ENCODE measurements at regions not wholly inside any gene's neighbourhood (a gene's known extent, or its start where the extent isn't known, plus 50 kb on each side); places are given as distances from the start of the nearest gene placed in this dataset.

- ATAC-seq (no peak), DNase-seq (no peak)
- intact Hi-C loops (cut with DNase I) = no loop called here
- H3K9me3 ChIP-seq (ENCODE audit: control insufficient read depth, low read length) = no peaks in the 10 kb centered on the region
- no peak overlapping the region for H3K4me3 ChIP-seq (ENCODE audit: low read length)
- no peak overlapping the region for H3K27ac ChIP-seq (ENCODE audit: low read length)
- no peaks in the 10 kb centered on the region for H3K27me3 ChIP-seq (ENCODE audit: control insufficient read depth, insufficient read depth)
- WGBS = 82% methylated on average over 2 of the region's 2 CpGs
- no peaks in the 10 kb centered on the region for H3K4me1 ChIP-seq (ENCODE audit: control insufficient read depth, insufficient read depth, low read length)
Measured at GRCh38 chr4:186920483-186920882, 196.8 kb upstream of the FAT1 start.

- intact Hi-C loops (cut with DNase I) = no loop called here
- 84% methylated on average over 5 of the region's 5 CpGs for WGBS
- Histone ChIP-seq H3K4me1 (ENCODE audit: control insufficient read depth, insufficient read depth, low read length) (no peaks in the 10 kb centered on the region), H3K9me3 (ENCODE audit: control insufficient read depth, low read length) (no peaks in the 10 kb centered on the region), H3K27me3 (ENCODE audit: control insufficient read depth, insufficient read depth) (no peaks in the 10 kb centered on the region), H3K4me3 (ENCODE audit: low read length) (no peak overlapping the region), H3K27ac (ENCODE audit: low read length) (no peak overlapping the region)
- no peak for ATAC-seq
- DNase-seq = no peak
Measured at GRCh38 chr4:186920992-186921391, 197.3 kb upstream of the FAT1 start.

DNA sequence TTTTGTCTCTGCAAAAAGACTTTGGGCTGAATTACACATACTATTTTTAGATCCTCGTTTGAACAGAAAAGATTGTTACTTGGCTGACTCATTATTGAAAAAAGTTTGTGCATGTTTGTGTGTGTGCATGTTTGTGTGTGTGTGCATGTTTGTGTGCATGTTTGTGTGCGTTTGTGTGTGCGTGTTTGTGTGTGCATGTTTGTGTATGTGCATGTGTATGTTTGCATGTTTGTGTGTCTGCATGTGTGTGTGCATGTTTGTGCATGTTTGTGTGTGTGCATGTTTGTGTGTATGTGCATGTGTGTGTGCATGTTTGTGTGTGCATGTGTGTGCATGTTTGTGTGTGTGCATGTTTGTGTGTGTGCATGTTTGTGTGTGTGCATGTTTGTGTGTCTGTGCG, 201.1 kb upstream of the FAT1 start:
- no peak overlapping the region for H3K4me3 ChIP-seq (ENCODE audit: low read length)
- no peaks in the 10 kb centered on the region for H3K27me3 ChIP-seq (ENCODE audit: control insufficient read depth, insufficient read depth)
- no peaks in the 10 kb centered on the region for H3K4me1 ChIP-seq (ENCODE audit: control insufficient read depth, insufficient read depth, low read length)
- intact Hi-C loops (cut with DNase I) = no loop called here
- WGBS = 32% methylated on average over 4 of the region's 4 CpGs
- no peaks in the 10 kb centered on the region for H3K9me3 ChIP-seq (ENCODE audit: control insufficient read depth, low read length)
- DNase-seq = no peak
- H3K27ac ChIP-seq (ENCODE audit: low read length) = no peak overlapping the region
- no peak for ATAC-seq

GRCh38 chr4:186927624-186928023, 204.0 kb upstream of the FAT1 start:
- ATAC-seq (no peak), DNase-seq (no peak)
- 66% methylated on average over 2 of the region's 2 CpGs for WGBS
- Histone ChIP-seq H3K27ac (ENCODE audit: low read length) (no peak overlapping the region), H3K4me3 (ENCODE audit: low read length) (no peak overlapping the region), H3K9me3 (ENCODE audit: control insufficient read depth, low read length) (no peaks in the 10 kb centered on the region), H3K27me3 (ENCODE audit: control insufficient read depth, insufficient read depth) (no peaks in the 10 kb centered on the region), H3K4me1 (ENCODE audit: control insufficient read depth, insufficient read depth, low read length) (no peaks in the 10 kb centered on the region)
- intact Hi-C loops (cut with DNase I) = no loop called here

- WGBS = 95% methylated on average over 15 of the region's 15 CpGs
- ATAC-seq (no peak), DNase-seq (peak in 1 of 3 donors; percentile 34)
- Histone ChIP-seq H3K27ac (ENCODE audit: low read length) (no peak overlapping the region), H3K4me3 (ENCODE audit: low read length) (no peak overlapping the region), H3K9me3 (ENCODE audit: control insufficient read depth, low read length) (no peaks in the 10 kb centered on the region), H3K4me1 (ENCODE audit: control insufficient read depth, insufficient read depth, low read length) (no peaks in the 10 kb centered on the region), H3K27me3 (ENCODE audit: control insufficient read depth, insufficient read depth) (no peaks in the 10 kb centered on the region)
- intact Hi-C loops (cut with DNase I) = no loop called here
Measured at GRCh38 chr4:186930024-186930423, 206.4 kb upstream of the FAT1 start.

DNA sequence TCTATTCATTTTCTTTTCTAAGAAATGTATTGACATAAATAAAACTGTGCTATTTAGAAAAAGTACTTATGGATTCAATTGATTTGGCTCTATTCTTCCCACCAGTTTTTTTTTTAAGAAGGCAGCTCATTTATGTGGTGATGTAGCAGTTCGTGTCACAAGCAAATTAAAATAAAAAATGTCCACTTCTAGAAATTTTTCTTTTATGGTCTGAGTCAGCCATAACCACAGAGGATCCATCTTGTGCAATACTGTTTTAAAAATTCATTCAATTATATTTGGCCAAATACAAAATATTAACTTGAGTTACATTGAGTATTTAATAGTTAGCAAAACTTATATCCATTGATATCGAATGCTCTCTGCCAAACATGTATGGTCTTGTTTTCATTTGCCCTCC, 207.9 kb upstream of the FAT1 start:
- Histone ChIP-seq H3K9me3 (ENCODE audit: control insufficient read depth, low read length) (no peaks in the 10 kb centered on the region), H3K4me3 (ENCODE audit: low read length) (no peak overlapping the region), H3K27ac (ENCODE audit: low read length) (no peak overlapping the region), H3K4me1 (ENCODE audit: control insufficient read depth, insufficient read depth, low read length) (no peaks in the 10 kb centered on the region), H3K27me3 (ENCODE audit: control insufficient read depth, insufficient read depth) (no peaks in the 10 kb centered on the region)
- no peak for ATAC-seq
- WGBS = 93% methylated on average over 2 of the region's 2 CpGs
- intact Hi-C loops (cut with DNase I) = no loop called here
- no peak for DNase-seq

- H3K4me1 ChIP-seq (ENCODE audit: control insufficient read depth, insufficient read depth, low read length) = no peaks in the 10 kb centered on the region
- H3K4me3 ChIP-seq (ENCODE audit: low read length) = no peak overlapping the region
- no peak overlapping the region for H3K27ac ChIP-seq (ENCODE audit: low read length)
- no peak for ATAC-seq
- intact Hi-C loops (cut with DNase I) = no loop called here
- 85% methylated on average over 5 of the region's 5 CpGs for WGBS
- no peaks in the 10 kb centered on the region for H3K9me3 ChIP-seq (ENCODE audit: control insufficient read depth, low read length)
- no peaks in the 10 kb centered on the region for H3K27me3 ChIP-seq (ENCODE audit: control insufficient read depth, insufficient read depth)
- DNase-seq = no peak
Measured at GRCh38 chr4:186932196-186932595, 208.5 kb upstream of the FAT1 start.

DNA sequence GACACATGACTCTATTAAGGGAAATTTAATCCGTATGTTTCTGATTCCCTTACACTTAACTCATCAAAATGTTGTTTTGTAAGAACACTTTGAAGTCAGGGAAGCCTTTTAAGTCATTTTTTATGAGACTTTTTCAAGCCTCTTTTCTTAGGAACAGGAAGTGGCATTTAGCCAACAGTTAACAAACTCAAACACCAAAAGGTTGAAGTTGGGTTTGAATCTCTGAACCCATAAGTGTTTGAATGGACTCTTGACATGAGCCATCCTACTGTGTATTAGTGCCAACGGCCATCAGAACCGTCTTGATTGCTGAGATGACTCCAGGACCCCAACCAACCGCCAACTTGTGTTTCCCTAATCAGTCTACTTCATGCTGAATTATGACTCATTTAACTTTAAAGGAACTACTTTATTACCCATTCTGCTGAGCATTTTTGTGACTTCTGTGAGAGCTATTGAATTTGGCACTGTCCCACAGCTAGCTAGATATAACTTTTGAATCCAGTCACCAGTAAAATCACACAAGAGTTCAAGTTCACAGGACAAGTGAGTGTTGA, 209.1 kb upstream of the FAT1 start:
- DNase-seq = no peak
- no peaks in the 10 kb centered on the region for H3K27me3 ChIP-seq (ENCODE audit: control insufficient read depth, insufficient read depth)
- no peak for ATAC-seq
- 34% methylated on average over 4 of the region's 4 CpGs for WGBS
- no peak overlapping the region for H3K4me3 ChIP-seq (ENCODE audit: low read length)
- intact Hi-C loops (cut with DNase I) = no loop called here
- H3K4me1 ChIP-seq (ENCODE audit: control insufficient read depth, insufficient read depth, low read length) = no peaks in the 10 kb centered on the region
- no peaks in the 10 kb centered on the region for H3K9me3 ChIP-seq (ENCODE audit: control insufficient read depth, low read length)
- no peak overlapping the region for H3K27ac ChIP-seq (ENCODE audit: low read length)

GRCh38 chr4:186934244-186934643, 210.6 kb upstream of the FAT1 start:
- ATAC-seq (no peak), DNase-seq (no peak)
- intact Hi-C loops (cut with DNase I) = no loop called here
- H3K27me3 ChIP-seq (ENCODE audit: control insufficient read depth, insufficient read depth) = no peaks in the 10 kb centered on the region
- H3K9me3 ChIP-seq (ENCODE audit: control insufficient read depth, low read length) = no peaks in the 10 kb centered on the region
- H3K27ac ChIP-seq (ENCODE audit: low read length) = no peak overlapping the region
- 89% methylated on average over 10 of the region's 10 CpGs for WGBS
- no peaks in the 10 kb centered on the region for H3K4me1 ChIP-seq (ENCODE audit: control insufficient read depth, insufficient read depth, low read length)
- no peak overlapping the region for H3K4me3 ChIP-seq (ENCODE audit: low read length)

- no peaks in the 10 kb centered on the region for H3K9me3 ChIP-seq (ENCODE audit: control insufficient read depth, low read length)
- 95% methylated on average over 8 of the region's 8 CpGs for WGBS
- no peak overlapping the region for H3K27ac ChIP-seq (ENCODE audit: low read length)
- no peak for DNase-seq
- intact Hi-C loops (cut with DNase I) = no loop called here
- no peaks in the 10 kb centered on the region for H3K27me3 ChIP-seq (ENCODE audit: control insufficient read depth, insufficient read depth)
- H3K4me1 ChIP-seq (ENCODE audit: control insufficient read depth, insufficient read depth, low read length) = no peaks in the 10 kb centered on the region
- no peak for ATAC-seq
- no peak overlapping the region for H3K4me3 ChIP-seq (ENCODE audit: low read length)
Measured at GRCh38 chr4:186934841-186935443, 211.3 kb upstream of the FAT1 start.

DNA sequence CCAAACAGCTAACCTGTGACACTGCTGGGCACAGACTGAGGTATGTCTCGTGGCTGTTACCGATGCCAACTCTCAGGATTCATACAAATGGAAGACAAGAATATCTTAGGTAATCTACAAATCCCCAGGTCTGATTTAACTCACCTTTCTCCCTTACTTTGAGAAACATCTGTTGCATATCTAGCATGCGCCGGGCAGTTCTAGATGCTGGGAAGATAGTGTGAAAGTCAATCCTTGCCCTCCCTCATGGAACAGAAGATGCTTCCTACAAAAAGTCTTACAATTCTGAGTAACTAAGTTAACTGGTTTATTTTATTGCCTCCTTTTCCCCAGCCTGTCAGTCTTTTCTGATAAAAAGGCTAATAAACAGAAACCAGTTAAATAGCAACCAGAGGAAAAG, 212.2 kb upstream of the FAT1 start:
- intact Hi-C loops (cut with DNase I) = no loop called here
- H3K27ac ChIP-seq (ENCODE audit: low read length) = no peak overlapping the region
- DNase-seq (no peak), ATAC-seq (no peak)
- 93% methylated on average over 4 of the region's 4 CpGs for WGBS
- H3K4me1 ChIP-seq (ENCODE audit: control insufficient read depth, insufficient read depth, low read length) = no peaks in the 10 kb centered on the region
- H3K27me3 ChIP-seq (ENCODE audit: control insufficient read depth, insufficient read depth) = no peaks in the 10 kb centered on the region
- no peak overlapping the region for H3K4me3 ChIP-seq (ENCODE audit: low read length)
- no peaks in the 10 kb centered on the region for H3K9me3 ChIP-seq (ENCODE audit: control insufficient read depth, low read length)

All from right cardiac atrium (tissue), 5 donors.